ENCODE measurements at regions not wholly inside any gene's neighbourhood (a gene's known extent, or its start where the extent isn't known, plus 50 kb on each side); places are given as distances from the start of the nearest gene placed in this dataset.

GRCh38 chr16:50964491-50964890, 186.6 kb downstream of the SALL1 start:
- TF ChIP-seq CTCF (IDR thresholded peaks at IDR 0.05): no peak
- no peak for TF ChIP-seq E2F5 (CRISPR knock-in tag; IDR thresholded peaks at IDR 0.05)
- TF ChIP-seq ELF4 (CRISPR knock-in tag; IDR thresholded peaks at IDR 0.05; ENCODE audit: low read depth): no peak
- no peak for TF ChIP-seq PREB (CRISPR knock-in tag; IDR thresholded peaks at IDR 0.05; ENCODE audit: borderline replicate concordance)
- TF ChIP-seq SMAD3 (CRISPR knock-in tag; IDR thresholded peaks at IDR 0.05; ENCODE audit: borderline replicate concordance): no peak

All from WTC11 (cell line).